ENCODE measurements at regions not wholly inside any gene's neighbourhood (a gene's known extent, or its start where the extent isn't known, plus 50 kb on each side); places are given as distances from the start of the nearest gene placed in this dataset.

GRCh38 chr3:197432384-197433127, 123.2 kb downstream of the BDH1 start:
- no peak for TF ChIP-seq YY1 (IDR thresholded peaks at IDR 0.05)
- no peak for TF ChIP-seq RAD21 (IDR thresholded peaks at IDR 0.05)
- TF ChIP-seq MAX (IDR thresholded peaks at IDR 0.05): no peak
- TF ChIP-seq, protein P1, sequence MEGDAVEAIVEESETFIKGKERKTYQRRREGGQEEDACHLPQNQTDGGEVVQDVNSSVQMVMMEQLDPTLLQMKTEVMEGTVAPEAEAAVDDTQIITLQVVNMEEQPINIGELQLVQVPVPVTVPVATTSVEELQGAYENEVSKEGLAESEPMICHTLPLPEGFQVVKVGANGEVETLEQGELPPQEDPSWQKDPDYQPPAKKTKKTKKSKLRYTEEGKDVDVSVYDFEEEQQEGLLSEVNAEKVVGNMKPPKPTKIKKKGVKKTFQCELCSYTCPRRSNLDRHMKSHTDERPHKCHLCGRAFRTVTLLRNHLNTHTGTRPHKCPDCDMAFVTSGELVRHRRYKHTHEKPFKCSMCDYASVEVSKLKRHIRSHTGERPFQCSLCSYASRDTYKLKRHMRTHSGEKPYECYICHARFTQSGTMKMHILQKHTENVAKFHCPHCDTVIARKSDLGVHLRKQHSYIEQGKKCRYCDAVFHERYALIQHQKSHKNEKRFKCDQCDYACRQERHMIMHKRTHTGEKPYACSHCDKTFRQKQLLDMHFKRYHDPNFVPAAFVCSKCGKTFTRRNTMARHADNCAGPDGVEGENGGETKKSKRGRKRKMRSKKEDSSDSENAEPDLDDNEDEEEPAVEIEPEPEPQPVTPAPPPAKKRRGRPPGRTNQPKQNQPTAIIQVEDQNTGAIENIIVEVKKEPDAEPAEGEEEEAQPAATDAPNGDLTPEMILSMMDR (IDR thresholded peaks at IDR 0.05; ENCODE audit: low read depth, low read length, missing input control): no peak
- no peak for TF ChIP-seq SP1 (IDR thresholded peaks at IDR 0.05)
- no peak for TF ChIP-seq TAF1 (conservative IDR thresholded peaks at IDR 0.05)
- no peak for TF ChIP-seq REST (IDR thresholded peaks at IDR 0.05)
- TF ChIP-seq HNF4G (IDR thresholded peaks at IDR 0.05): no peak
- TF ChIP-seq ATF3 (IDR thresholded peaks at IDR 0.05): no peak
- no peak for TF ChIP-seq ZBTB33 (IDR thresholded peaks at IDR 0.05)
- TF ChIP-seq RXRA (IDR thresholded peaks at IDR 0.05): no peak

All from liver (tissue), 3 donors.